KBM-7 (cell line): ENCODE measurements at regions not wholly inside any gene's neighbourhood (a gene's known extent, or its start where the extent isn't known, plus 50 kb on each side); places are given as distances from the start of the nearest gene placed in this dataset.

ENCODE experiments used
- DNase-seq: peaks from one replicate; pipeline ENCODE4 v3.0.0-alpha.2; 2015
- in situ Hi-C: fragments of 300-500 bp; cut with MboI; formaldehyde crosslinking; loops from 2 replicates; pipeline ENCODE4 v1.14.3; 2020; ENCODE audit warnings: low sequenced_read_pairs, low pct_unique_long_range_greater_than_20kb, mixed read lengths

DNA sequence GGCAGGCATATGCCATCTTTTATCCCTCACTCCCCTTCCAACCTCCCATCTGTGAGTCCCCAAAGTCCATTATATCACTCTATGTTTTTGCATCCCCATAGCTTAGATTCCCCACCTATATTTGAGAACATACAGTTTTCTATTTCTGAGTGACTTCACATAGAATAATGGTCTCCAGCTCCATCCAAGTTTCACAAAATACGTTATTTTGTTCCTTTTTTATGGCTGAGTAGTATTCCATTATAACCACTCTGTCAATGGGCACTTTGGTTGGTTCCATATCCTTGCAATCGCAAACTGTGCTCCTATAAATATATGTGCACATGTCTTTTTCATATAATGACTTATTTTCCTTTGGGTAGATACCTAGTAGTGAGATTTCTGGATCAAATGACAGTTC lies 178.6 kb downstream of the GAS1 start:
- in situ Hi-C loops = no loop called here

DNA sequence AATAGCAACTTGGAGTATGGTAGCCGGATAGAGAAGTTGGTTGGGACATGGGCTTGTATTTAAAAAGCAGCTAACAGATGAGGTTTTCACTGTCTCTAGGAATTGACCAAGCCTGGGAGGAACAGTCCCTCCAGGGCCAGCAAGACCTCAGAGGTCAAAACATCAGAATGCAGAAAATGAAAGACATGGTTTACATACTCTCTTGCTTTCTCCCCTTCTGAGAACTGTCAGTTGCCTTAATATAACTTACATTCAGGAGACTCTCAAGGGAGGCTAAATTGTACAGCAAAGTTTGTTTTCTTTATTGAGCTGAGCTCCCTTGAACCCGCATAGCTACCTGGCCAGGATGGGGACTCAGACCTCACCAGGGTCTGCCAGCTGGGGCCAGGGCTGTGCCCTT lies 179.3 kb downstream of the GAS1 start:
- DNase-seq = no peak
- in situ Hi-C loops = no loop called here

More for the DNA sequence above, 178.6 kb downstream of the GAS1 start:
- DNase-seq = no peak

- no peak for DNase-seq
- in situ Hi-C loops = no loop called here
Observed at GRCh38 chr9:86767373-86767772, 179.9 kb downstream of the GAS1 start.

DNA sequence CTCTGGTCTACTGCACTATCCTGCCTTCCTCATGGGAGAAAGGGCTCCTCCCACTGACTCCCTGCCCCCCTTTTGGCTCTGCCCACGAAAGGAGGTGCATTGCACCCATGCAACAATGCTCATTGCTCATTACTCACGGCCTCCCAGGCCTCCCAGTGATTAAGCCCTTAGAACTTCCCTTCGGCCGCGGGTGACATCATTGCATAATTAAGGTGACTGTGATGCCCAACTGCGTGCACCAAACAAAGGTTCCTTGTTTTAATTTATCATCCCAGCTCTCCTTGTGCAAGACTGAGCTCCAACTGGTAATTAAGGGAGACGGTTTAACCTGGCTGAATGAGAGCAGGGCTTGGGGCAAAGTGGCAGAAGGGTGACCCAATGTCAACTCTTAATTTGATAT lies 180.4 kb downstream of the GAS1 start:
- DNase-seq = no peak
- in situ Hi-C loops = no loop called here

GRCh38 chr9:86766511-86766910 lies 180.8 kb downstream of the GAS1 start:
- DNase-seq = no peak
- in situ Hi-C loops = no loop called here

DNA sequence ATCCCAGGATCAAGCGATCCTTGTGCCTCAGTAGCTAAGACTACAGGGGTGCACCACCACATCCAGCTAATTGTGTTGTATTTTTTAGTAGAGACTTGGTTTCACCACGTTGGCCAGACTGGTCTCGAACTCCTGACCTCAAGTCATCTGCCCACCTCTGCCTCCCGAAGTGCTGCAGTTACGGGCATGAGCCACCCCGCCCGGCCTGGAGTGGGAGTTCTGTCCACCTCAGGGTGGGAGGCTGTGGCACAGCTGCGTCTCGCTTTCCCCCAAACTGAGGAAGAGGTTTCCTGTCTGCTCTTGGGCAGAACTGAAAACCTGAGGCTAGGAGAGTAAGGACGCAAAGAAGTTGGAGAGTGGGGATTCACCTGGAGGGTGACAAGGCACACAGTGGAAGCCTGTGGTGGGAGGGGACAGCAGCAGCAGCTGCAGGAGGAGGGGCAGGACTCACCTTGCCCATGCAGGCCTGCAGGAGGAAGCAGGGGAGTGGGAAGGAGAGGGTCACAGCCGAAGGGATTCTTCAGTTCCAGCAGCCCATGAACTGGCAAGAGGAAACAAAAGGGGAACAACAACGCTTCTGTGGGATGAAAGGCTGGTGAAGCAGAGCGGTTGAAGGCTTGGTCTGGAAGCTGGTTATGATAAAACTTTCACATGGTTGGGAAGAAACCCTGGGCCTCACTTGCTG lies 181.4 kb downstream of the GAS1 start:
- no peak for DNase-seq
- in situ Hi-C loops = no loop called here

GRCh38 chr9:86764671-86765343 lies 182.5 kb downstream of the GAS1 start:
- no peak for DNase-seq
- in situ Hi-C loops = no loop called here

DNA sequence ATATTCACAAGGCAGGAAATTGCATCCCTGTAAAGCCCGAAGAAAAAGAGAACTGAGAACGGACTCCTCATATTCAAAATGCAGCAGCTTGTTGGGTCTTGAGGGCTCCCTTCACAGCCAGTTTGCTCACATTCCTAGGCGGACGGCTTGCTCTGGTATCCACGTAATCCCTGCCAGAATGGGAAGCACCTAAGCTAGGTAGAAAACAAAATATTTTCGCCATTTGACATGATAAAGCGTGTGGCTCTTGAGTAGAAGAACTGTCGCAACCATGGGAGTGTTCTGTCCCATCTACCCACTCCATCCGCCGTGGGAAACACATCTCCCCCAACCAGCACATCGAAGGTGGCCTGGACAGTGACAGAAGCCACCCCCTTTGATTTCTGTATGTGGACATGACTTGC lies 183.1 kb downstream of the GAS1 start:
- no peak for DNase-seq
- in situ Hi-C loops = no loop called here

- DNase-seq = peak; percentile 45
- in situ Hi-C loops = no loop called here
Observed at GRCh38 chr9:86763791-86764190, 183.5 kb downstream of the GAS1 start.

DNA sequence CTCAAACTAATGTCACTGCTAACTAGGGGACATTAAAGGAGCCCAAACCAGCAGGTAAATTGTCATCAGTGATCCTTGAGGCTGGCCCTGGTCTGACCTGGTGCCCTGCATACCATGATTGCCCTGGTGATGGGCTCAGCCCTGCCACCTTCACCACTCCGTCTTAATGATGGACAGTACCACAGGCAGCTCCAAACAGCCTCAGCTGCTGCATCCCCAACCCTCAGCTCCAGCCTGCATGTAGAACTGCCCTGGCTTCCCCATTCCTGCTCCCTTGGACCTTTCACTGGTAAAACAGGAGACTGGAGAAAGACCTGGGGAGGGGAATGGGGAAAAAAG lies 190.0 kb downstream of the GAS1 start:
- in situ Hi-C loops = no loop called here
- no peak for DNase-seq

DNA sequence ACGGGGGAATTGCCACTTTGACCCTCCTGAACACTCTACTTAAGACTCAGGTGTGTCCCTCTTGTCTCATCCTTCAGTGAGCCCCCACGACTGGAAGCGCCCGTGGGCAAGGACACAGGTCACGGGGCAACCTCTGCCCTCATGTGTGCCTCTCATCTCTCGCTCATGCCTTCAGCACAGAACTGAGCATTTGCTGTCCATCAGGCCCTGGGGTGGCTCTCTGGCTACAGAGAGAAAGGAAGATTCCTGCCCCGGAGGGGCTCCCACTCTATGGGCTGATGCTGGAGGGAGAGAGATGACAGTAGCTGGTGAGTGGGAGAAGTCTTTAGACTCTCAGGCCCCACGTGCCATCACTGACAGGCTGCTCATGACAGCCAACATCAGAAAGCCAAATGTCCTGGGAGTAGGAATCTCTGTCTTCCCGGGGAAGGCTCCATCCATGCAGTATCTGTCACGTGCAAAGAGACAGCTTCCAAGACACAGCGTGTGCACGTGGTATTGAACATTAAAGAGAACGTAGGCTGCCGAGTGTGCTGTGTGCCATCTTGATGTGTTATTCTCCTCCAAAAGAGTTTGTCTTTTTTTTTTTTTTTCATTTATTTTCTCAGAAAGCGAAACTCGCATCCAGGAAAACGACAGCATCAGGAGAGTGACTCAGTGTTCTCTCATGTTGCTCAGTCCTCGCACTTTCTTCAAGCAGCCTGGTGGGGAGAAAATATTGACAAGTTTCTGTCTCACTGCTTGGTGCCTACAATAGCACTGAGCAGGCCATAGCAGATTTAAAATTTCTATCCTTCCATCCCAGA lies 190.5 kb downstream of the GAS1 start:
- in situ Hi-C loops = no loop called here
- no peak for DNase-seq

- DNase-seq = no peak
- in situ Hi-C loops = no loop called here
Observed at GRCh38 chr9:86755561-86755941, 191.8 kb downstream of the GAS1 start.

- in situ Hi-C loops = no loop called here
Observed at GRCh38 chr9:86754581-86755560, 192.4 kb downstream of the GAS1 start.

GRCh38 chr9:86753836-86754235 lies 193.5 kb downstream of the GAS1 start:
- no peak for DNase-seq
- in situ Hi-C loops = no loop called here

More at GRCh38 chr9:86754581-86755560, 192.4 kb downstream of the GAS1 start:
- no peak for DNase-seq

DNA sequence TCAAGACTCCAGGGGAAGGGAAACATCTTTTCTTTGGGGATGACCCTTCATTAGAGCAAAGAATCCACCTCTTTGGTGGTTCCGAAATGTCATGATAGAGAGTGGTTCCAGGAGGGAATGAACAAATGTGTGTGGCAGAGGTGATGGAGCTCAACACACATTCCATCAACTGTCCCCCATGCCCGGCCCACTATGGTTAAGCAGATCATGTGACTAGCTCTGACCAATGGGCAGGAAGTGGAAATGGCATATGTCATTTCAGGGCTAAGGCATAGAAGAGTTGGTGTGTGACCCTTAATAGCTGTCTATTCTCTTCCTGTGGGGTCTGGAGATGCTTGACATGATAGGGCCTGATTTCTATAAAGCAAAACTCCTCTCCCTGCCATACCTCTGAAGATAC lies 194.6 kb downstream of the GAS1 start:
- no peak for DNase-seq
- in situ Hi-C loops = no loop called here

DNA sequence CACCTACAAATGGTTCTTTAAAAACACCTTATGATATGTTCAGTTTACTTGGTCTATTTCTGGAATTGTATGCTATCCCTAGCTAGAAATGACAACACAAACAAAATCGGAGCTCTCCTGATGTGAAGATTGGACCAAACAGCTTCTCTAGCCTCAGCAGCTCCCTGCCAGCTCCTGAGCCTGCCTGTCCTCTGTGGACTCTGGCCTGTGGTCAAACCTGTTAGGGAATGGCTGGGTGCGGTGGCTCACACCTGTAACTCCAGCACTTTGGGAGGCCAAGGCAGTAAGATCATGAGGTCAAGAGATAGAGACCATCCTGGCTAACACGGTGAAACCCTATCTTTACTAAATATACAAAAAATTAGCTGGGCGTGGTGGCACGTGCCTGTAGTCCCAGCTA lies 195.3 kb downstream of the GAS1 start:
- no peak for DNase-seq
- in situ Hi-C loops = no loop called here

- DNase-seq = no peak
- in situ Hi-C loops = no loop called here
Observed at GRCh38 chr9:86751207-86751606, 196.1 kb downstream of the GAS1 start.

DNA sequence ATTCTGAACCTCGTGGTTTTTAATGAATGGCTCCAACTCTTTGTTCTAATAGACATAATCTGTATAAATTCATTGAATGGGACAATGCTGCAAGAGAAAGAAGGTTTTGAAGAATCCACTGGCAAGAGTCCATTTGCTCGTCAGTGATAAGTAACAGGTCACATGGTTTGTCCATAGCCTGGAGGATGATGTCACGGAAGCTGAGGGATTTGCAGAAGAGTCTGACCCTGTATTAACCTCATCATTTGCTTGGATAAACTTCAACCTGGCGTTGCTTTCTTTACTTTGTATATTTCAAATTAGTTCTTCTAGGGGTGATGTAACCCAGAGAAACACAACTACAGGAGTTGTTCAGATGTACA lies 197.4 kb downstream of the GAS1 start:
- DNase-seq = no peak
- in situ Hi-C loops = no loop called here

DNA sequence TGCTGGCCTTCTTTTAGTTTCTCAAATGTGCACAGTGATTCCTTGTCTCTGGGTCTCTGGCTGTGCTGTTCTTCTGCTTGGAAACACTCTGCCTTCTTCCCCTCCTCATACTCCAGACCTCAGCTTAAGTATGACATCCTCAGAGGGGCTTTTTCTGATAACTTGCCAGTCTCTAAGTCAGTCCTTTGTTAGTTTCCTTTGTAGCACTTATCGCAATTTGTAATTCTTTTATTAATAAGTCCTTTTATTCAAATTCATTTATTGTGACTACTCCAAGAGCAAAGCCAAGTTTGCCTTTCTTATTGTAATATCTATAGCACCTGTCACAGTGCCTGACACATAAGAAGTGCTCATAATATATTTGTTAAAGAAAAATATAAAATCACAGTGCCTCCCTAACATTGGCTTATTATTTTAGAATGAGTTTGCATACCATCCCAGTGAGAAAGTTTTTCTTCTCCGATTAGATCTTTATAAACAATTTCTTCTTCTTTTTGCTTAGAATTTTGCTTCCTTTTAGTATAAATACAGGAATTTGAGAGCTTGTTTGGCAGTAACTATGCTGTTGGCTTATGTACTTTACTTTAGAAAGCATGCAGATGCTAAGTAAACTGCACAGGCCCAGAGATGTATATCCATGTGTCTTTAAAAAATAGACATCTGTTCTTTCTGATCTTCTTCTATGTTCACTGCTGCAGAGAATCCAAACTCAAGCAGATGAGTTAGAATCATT lies 198.0 kb downstream of the GAS1 start:
- in situ Hi-C loops = no loop called here
- DNase-seq = no peak
